Left lobe of liver (tissue), 2 donors: ENCODE measurements at regions not wholly inside any gene's neighbourhood (a gene's known extent, or its start where the extent isn't known, plus 50 kb on each side); places are given as distances from the start of the nearest gene placed in this dataset.
A peak's percentile ranks its signal among the peaks of the same experiment; 100 is the strongest.

Experiments used
- ATAC-seq: fragments of 200-7000 bp; cut with Tn5 transposase; one replicate; pipeline ENCODE4 v1.9.1; 2020; ENCODE audit warnings: mild to moderate bottlenecking, moderate library complexity
- DNase-seq: peaks from one replicate; pipeline ENCODE4 v3.0.0-alpha.2; 2020; ENCODE audit warnings: low spot score
- donor health status: DM: no; HTN: no; CAD: no; lungs with moderate emphysema.
- donor health status: DM: no; HTN: yes; CAD: no.

DNA sequence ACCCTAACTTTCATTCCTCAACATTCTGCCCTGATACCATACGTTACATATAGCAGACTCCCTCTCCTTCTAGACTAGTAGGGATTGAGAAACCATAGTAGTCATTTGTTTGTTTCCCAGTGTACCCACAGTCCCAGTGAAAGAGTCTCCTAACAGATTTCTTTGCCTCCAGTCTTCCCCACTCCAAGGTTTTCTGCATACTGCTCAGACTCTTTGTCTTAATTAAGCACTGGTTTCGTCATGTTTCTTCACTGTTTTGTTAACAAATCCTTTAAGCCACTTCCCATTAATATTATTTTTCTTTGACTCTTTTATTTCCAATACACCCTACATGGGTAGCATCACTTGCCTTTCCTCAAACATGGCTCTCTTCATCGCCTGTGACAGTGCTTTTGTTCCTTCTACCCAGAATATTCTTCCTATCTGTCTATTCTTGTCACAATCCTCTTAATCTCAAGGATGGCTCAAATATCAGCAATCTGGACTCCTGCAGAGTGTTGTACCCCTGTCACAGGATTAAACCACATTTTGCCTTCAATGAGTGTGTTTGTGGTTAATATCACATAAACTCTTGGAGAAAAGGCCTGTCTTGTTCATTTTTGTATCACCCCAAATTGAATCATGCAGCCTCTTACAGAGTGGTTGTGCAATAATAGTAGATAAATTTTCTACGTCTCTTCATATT is 92.7 kb upstream of the KLF12 start:
- no peak for ATAC-seq
- DNase-seq: no peak

DNA sequence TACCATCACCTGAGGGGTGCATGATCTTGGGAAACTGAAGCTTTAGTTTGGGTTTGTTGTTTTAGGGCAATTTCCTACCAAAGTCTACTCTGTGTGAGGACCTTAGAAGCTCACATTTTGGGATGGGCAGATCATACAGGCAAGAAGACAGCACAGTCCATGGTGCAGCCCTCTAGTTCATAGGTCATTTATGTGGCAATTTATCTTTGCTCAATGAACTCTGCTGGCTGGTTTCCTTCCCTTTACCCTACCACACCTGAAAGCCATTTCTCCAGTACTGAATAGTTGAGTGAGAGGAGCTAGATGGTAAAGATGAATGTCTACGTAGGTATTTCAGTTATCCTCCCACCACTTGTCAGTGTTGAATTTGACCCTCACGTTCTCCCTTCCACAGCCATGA is 87.5 kb upstream of the KLF12 start:
- ATAC-seq (peak; percentile 97), DNase-seq (peak; percentile 76)

DNA sequence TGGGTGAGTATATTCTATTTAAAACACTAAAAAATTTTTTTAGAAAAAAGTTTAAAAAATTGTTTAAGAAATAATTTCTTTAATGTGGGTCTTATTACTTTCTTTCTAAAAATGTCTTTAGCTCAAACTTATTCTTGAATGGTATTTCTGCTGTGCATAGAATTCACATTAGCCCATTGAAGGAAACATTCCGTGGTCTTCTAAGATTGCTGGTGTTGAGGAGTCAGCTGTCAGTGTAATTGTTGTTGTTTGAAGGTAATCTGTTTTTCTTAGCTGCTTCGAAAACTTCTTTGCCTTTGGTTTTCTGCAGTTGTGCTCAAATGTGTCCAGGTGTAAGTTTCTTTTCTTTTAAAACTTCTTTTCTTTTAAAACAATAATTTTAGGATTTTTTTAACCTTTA is 85.4 kb upstream of the KLF12 start:
- DNase-seq: no peak
- no peak for ATAC-seq

DNA sequence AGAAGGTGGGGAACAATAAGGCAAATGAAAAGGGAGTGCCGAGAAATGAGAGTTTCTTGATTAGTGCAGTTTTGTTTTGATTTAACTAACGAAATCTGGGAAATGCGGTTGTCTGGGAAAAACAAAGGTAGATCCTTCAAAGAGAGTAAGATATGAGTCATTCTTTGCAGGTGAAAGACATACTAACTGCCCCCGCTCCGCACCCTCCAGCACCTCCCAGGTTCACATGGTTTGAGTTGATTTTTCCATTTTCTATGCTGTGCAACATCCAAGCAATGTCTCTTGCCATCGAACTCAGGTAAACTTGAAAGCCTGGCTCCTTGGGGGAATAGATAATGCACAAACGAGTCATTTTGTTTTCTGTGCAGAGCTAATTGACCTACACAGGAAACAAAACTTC is 84.1 kb upstream of the KLF12 start:
- no peak for ATAC-seq
- no peak for DNase-seq

DNA sequence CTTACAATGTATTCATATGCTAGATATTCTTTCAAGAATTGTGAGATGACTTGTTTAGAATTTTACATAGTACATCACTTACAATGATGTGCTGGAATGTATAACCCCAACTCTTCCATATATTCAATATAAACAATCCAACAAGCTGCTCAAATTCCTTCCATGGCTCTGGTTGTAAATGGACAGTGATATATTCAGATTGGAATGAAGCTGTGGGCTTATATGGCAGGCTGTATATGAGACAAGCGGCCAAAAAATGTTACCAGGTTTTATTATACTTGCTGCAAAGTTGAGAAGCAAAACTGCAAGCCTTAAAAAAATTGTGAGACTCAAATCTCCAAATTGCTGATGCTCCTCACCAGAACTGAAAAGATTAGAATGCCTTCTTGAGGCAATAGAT is 83.6 kb upstream of the KLF12 start:
- DNase-seq (no peak), ATAC-seq (no peak)

DNA sequence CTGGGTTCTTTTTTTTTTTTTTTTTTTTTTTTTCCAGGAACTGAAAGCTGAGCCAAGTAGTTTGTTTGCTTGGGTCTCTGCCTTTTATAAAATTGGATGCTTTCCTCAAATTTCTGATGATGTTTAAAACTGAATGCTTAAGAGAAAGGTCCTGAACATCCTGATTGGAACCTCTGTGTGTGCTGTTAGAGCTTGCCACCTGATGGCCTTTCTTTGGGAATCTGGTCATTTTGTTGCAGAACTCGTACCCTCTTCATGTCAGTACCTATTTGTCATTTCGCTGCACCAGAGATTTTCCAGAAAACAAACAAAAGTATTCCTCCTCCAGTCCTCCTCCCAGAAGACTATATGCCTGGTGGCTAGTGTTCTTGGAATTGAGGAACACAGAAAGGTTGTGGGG is 81.2 kb upstream of the KLF12 start:
- ATAC-seq (no peak), DNase-seq (no peak)

DNA sequence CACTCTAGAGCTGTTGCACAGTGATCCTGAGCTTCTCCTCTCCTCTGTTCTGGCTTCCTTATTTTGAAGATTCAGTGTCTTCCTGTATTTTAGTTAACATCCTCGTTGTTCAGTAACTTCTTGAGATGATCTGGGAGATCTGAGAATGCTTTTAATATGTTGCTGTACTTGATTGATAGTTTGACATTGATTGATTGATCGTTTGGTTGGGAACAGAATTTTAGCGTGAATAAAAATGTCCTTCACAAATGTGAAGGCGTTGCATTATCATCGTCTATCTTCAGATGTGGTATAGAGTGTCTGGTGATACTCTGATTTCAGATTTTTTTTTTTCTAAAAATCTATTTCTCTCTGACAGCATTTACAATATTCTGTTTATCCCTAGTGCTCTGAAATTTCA is 80.1 kb upstream of the KLF12 start:
- ATAC-seq (no peak), DNase-seq (no peak)

DNA sequence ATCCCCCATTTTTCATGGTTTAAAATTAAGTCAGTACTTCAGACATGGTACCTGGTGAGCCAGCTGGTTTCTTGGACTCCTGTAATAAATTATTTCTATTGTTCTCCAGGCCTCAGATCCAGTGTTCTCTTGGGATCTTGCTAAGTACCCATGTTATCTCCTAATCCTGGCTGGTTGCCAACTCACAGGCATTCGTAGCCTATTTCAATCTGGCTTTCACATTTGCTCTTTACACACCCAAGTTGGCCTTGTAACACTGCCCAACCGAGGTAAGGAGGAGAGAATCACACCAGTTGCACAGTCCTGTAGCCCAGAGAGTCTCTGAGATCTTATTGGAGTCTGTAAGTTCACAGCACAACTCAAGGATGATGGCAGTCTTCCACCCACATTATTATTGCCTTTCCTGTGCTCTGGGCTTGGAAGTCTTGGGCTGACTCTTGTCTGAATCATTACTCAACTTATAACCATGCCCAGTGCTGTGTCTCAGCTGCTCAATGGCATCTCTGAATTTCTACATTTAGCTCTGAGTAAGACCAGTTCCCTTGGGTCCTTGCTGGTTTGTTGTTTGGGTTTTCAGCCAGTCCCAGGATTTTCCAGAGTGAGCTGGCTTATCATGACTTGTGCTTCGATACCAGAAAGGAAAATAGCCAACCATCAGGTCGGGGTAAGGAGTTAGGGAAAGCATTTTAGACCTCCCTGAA is 76.6 kb upstream of the KLF12 start:
- DNase-seq (no peak), ATAC-seq (peak; percentile 68)

DNA sequence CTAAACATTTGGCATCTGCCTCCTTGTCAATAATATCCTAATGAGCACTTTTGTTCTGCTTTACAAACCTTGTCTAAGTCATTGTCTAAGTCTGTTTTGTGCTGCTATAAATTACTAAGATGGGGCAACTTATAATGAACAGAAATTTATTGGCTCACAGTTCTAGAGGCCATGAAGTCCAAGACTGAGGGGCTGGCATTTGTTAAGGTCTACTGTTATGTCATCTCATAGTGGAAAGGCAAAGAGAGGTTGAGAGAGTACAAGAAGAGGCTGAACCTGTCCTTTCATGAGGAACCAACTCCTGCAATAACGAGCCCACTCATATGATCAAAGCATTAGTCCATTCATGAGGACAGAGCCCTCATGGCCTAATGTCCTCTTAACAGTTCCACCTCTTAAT is 72.7 kb upstream of the KLF12 start:
- no peak for DNase-seq
- no peak for ATAC-seq

DNA sequence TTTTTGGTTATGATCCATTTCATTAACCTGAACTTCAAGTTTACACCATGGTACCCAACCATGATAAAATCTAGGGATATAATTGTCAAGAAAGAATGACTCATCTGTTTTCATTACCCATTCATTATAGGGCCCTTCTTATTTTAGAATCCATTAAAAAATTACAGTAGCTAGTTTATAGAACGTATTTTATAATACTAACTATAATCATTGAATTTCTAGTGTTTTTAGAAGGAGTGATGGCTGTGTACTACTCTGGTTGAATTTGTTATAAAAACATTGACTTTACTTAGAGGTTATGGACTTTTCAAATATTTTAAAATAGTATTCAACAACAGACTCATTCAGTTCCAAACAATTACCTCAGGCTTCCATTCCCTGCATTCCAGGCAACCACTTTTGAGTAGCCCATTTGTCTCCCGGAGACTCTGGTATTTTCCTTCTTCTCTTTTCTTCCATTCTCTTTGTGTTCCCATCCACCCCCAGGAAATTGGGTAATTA is 71.9 kb upstream of the KLF12 start:
- no peak for ATAC-seq

DNA sequence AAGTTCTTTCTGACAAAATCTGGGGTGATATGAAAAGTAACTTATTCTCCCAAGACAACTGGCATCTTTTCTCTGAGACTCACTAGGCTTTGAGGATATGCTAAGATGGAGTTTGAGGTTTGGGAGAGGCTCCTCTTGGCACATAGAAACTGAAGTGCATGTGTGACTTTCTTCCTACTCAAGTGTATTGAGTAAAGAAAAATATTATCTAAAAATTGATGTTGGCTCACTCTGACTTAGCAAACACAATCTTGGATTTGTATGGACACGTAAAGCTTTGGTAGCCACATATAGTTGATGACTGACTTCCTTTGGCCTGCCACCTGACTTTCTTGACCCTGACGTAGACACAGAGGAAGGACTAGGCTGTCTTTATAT is 71.1 kb upstream of the KLF12 start:
- DNase-seq: no peak

More for the DNA sequence above, 71.9 kb upstream of the KLF12 start:
- DNase-seq: no peak

DNA sequence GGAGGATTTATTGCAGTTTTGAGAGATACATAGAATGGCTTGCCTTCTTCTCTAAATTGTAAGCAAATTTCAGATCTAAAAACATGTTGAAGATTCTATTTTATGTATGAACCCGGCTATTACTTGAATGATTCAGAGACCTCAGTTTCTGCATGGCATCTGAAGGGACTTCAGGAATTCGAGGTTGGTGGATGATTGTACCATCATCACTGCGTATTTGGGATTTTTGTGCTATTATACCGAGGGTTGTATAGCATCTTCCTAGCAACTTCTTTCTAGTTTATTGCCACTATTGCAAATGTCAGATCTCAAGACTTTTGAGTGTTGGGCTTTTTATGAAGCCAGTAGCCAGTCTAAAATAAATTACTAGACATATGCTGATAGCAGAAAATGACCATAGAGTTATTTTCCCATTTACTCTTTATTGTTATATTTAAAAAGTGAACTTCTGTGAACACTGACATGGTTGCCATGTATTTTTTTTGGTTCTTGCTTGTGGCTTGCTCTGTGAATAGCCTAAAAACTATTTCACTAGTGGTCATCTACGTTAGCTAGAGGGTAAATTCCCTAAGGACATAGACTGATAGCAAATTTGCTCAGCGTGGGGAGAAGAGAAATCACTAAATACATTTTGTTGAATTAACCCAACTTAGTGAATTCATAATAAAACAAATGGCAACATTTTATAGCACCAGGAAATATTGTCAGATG is 70.6 kb upstream of the KLF12 start:
- ATAC-seq (no peak), DNase-seq (no peak)

More for the DNA sequence above, 71.1 kb upstream of the KLF12 start:
- no peak for ATAC-seq

DNA sequence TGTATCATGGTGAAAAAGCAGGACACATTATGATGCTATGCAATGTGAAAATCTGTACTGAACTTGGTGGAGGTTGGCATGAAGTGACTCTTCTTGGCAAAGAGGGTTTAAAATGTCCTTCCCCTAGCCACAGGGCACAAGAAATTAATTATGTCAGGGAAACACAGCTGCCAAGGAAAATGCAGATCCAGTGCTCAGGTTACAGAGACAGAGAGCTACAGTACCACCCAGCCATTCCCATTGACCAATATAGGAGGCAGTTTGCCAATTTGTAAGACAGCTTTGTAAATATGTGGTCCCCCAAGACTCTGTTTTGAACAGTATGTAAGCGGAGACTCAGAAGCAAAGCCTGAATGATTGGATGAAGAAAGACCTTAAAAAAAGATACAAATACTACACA is 69.4 kb upstream of the KLF12 start:
- ATAC-seq (no peak), DNase-seq (no peak)

DNA sequence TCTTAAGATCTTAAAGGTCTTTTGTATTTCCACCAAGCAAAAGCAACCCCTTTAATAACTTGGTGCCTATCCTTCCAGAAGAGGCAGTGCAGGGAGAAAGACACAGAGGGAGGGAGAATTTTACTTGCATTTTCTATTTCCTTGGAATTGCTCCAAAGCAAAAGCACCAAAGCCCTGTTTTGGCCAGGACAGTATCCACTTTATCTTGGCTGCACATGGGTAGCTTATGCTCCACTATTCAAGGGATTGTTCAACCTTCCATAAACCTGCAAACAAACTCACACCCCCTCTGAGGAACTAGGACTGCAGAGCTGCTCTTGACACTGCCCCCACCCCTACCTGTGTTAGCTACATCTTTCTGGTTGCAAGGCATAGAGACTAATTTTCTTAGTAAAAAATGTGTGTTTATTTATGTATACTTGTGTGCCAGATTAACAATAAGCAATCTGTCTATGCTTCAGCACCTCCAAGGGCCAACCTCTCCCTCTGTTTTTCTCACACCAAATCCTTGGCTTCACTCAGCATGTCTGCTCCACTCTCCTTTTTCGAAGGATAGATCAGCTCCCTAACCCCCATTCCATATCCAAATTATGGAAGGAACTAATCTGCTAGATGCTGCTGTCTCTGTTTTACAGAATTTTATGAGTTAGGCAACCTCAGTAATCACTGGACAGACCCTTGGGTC is 68.1 kb upstream of the KLF12 start:
- DNase-seq (no peak), ATAC-seq (peak; percentile 88)

DNA sequence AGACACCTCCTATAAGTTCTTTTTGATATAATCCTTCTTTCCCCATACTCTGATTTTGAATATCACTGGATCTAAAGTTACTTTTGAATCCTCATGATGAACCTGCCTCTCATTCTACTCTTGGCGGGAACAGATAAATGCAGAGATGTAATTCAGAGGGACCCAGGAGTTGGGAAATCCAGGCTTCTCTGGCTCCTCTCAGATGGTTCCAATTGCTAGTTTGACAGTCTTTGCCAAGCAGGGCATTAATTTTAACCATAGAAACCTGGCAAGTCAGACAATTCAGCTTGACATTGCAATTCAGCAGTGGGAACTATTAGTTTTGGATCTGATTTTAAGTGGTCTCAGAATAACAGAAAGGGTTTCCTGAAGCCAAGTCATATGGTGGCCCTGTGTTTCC is 67.3 kb upstream of the KLF12 start:
- ATAC-seq: no peak

DNA sequence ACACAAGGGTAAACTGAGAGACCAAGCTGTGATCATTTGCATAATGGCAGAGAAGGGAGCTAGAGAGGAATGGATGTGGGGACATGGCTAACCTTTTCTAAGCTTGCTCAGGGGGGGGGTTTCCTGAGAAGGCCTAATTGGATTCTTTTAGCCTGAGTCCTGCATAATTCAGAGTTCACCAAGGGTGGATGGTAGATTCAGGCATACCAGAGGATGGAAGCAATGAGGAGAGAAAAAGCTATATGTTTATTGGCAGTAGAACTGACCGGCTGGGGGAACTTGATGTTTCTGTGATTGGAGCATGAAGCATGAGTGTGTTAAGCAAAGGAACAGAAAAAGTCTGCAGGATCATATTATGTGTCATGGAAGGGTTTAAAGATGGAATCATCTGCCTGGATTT is 65.9 kb upstream of the KLF12 start:
- DNase-seq (no peak), ATAC-seq (no peak)

More for the DNA sequence above, 67.3 kb upstream of the KLF12 start:
- DNase-seq: no peak

DNA sequence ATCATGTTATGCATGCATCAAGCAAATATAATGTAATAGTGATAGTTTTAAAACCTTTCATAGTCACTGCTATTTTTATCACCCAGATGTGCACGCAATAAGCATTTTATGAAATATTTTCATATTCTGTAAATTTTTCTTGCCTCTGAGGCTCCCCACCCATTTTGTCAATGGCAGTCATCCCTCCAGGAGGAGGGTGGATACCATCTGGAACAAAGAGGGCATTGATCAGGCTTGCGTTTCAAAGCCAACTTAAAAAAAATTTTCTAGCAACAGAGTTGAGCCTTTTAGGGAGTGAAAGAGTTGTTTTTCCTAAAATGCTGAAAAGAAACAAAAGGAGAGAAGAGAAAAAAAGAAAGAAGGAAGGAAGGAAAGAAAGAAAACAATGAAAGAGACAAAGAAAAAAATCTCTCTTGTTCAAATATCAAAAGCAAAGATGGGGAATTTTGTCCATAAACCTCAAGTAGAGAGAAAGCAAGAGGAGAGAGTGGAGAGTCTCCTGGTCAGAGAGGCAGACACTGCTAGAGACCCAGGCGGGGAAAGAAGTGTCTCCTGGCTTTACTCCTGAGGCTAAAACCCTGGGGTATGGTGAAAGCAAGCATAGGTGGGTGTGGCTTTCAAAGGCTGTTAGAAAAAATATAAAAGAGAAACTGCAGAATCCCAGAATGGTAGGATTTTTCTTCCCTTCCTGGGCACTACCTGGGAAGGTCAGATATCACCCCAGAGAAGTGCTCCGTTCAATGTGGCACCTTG is 63.6 kb upstream of the KLF12 start:
- no peak for DNase-seq
- no peak for ATAC-seq

DNA sequence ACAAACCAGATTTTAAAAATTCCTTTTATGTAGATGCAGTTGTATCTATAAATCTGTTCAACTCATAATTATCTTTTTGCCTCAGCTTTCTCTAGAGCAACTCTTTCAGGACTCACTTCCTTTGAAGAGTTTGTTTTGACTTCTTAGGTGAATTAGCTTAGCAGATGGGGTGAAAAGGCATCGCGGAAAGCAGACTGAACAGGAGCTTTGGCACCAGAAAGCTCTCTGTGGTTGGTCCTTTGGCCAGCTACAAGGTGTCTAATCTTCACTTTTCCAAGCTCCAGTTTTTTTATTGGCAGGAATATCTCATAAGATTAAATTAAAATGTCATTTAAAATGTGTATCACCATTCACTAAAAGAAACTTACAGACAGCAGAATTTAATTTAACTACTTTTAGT is 60.6 kb upstream of the KLF12 start:
- no peak for ATAC-seq
- no peak for DNase-seq

DNA sequence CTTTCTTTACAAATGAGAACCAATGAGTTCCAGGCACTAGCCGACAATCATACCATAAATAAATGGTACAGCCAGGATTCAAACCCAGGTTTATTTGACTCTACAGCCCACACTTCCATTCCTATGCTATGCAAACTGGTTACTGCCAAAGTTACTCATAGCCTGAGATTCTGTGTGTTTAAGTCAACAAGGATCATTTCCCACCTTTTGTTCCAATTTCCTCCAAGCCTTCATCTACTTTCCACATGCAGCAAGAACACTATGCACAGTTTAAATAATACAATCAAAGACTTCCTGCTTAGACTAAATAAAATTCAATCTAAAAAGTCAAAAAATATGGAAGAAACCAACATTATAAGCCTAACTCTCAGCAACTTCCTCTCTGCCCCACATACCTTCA is 59.2 kb upstream of the KLF12 start:
- DNase-seq: no peak
- no peak for ATAC-seq

DNA sequence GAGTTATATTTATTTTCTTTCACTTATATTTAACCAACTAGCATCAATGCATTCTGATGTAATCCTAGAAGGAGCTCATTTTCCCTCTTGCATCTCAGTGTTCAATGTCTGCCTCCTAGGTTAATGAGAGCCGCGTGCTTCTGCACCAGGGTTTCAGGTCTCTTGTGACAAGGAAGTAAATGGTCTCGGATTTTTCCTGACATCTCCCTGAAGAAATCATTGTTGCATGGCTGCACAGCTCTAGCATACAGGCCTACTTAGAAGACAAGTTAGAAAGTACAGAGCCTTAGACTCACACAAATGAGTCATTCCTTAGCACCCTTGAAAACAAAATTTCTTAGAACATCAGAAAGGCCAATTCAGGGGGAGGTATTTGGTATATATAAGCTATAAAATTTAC is 57.2 kb upstream of the KLF12 start:
- no peak for DNase-seq
- ATAC-seq: no peak

DNA sequence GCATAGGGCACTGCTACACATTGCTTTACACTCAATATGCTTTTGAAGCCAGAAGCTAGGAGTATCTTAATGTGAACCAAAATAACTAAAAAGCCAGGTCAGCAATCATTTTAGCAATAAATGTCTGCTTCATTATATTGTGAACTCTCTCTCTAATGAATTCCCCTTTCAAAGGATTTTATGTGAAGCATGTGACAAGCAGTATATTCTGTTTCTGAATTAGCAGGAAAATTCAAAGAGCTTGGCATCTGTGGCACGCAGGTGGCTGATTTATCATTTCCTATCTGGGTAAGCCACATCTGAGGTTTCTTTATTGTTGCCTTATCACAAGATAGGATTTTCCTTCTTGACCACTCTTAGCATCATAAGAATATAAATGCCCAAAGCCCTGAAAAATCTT is 56.8 kb upstream of the KLF12 start:
- DNase-seq (no peak), ATAC-seq (no peak)
